Right atrium auricular region (tissue), 2 donors: ENCODE measurements at regions not wholly inside any gene's neighbourhood (a gene's known extent, or its start where the extent isn't known, plus 50 kb on each side); places are given as distances from the start of the nearest gene placed in this dataset.
A peak's percentile ranks its signal among the peaks of the same experiment; 100 is the strongest.

ENCODE experiments used
- DNase-seq: peaks from one replicate; pipeline ENCODE4 v3.0.0-alpha.2; 2019; ENCODE audit warnings: low spot score
- H3K27ac ChIP-seq, 2 donors: fragments of 200-600 bp; sonication (generic); 1 replicate in 1 of 2; 2 replicates in 1 of 2; pipeline ENCODE4 v1.5.1; 2016 to 2019
- H3K27me3 ChIP-seq, 2 donors: fragments of 200-600 bp; sonication (generic); one replicate each; pipeline versions ENCODE4 v1.5.1 to v1.6.0; 2017 to 2019
- H3K36me3 ChIP-seq: fragments of 200-600 bp; sonication (generic); one replicate; pipeline ENCODE4 v1.5.1; 2016
- H3K4me1 ChIP-seq, 2 donors: fragments of 200-600 bp; sonication (generic); one replicate each; pipeline versions ENCODE4 v1.5.1 to v1.6.0; 2017 to 2019
- H3K4me3 ChIP-seq, 2 donors: fragments of 200-600 bp; sonication (generic); 1 replicate in 1 of 2; 2 replicates in 1 of 2; pipeline ENCODE4 v1.5.1; 2017 to 2019; ENCODE audit warnings: mild to moderate bottlenecking in 1 of 2, moderate library complexity in 1 of 2
- H3K9me3 ChIP-seq, 2 donors: fragments of 200-600 bp; sonication (generic); one replicate each; pipeline ENCODE4 v1.5.1; 2019
- TF ChIP-seq, protein P1 (sequence below), 2 donors: fragments of 200-600 bp; sonication (generic); IDR thresholded peaks; one replicate each; pipeline ENCODE4 v1.5.1; 2019; ENCODE audit warnings: antibody characterized with exemption in 2 of 2

DNA sequence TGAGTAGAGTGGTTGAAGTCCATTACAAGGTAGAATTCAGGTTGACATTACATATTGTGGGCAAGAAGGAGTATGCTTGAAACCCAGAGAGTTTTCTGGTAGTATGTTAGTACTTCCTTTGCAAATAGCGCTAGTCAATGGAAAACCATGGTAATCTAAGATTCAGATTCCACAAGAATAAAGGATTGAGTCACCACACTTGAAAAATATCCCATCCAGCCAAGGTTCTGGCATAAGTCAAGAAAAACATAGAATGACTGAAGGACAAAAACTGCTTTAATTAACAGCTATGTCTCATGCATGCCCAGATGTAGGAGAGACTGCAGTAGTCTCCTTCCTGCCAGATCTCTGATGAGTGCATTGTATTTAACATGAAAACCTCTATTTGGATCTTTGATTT is 469.8 kb downstream of the BMP2 start:
- H3K4me1 ChIP-seq: no peaks in the 10 kb centered on the region
- H3K4me3 ChIP-seq: no peak overlapping the region
- no peaks in the 10 kb centered on the region for H3K36me3 ChIP-seq
- no peak for DNase-seq
- TF ChIP-seq, protein P1, sequence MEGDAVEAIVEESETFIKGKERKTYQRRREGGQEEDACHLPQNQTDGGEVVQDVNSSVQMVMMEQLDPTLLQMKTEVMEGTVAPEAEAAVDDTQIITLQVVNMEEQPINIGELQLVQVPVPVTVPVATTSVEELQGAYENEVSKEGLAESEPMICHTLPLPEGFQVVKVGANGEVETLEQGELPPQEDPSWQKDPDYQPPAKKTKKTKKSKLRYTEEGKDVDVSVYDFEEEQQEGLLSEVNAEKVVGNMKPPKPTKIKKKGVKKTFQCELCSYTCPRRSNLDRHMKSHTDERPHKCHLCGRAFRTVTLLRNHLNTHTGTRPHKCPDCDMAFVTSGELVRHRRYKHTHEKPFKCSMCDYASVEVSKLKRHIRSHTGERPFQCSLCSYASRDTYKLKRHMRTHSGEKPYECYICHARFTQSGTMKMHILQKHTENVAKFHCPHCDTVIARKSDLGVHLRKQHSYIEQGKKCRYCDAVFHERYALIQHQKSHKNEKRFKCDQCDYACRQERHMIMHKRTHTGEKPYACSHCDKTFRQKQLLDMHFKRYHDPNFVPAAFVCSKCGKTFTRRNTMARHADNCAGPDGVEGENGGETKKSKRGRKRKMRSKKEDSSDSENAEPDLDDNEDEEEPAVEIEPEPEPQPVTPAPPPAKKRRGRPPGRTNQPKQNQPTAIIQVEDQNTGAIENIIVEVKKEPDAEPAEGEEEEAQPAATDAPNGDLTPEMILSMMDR (IDR thresholded peaks at IDR 0.05): no peak
- H3K27ac ChIP-seq: no peak overlapping the region
- H3K27me3 ChIP-seq: no peaks in the 10 kb centered on the region
- H3K9me3 ChIP-seq: peaks cover 0 to 9% of the 10 kb centered on the region in 2 donors

DNA sequence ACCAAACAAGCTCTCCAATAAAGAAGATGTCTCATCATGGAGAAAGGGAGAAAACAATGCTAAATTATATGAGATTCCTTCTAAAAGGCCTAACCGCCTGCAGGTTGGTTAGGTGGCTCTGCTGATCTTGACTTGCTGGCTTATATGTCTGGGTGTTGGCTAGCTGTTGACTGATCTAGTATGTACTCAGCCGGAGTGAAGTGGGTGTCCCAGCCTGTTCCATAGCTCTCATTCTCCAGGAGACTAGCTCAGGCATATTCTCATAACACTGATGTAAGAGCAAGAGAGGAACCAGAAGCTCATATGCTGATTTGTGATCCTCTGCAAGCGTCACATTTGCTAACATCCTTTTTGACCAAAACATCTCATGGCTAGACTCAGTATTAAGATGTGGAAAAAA is 473.0 kb downstream of the BMP2 start:
- Histone ChIP-seq H3K27me3 (no peaks in the 10 kb centered on the region), H3K4me1 (no peaks in the 10 kb centered on the region), H3K9me3 (no peaks in the 10 kb centered on the region), H3K36me3 (no peaks in the 10 kb centered on the region), H3K4me3 (no peak overlapping the region), H3K27ac (no peak overlapping the region)
- DNase-seq: no peak
- TF ChIP-seq, protein P1 (IDR thresholded peaks at IDR 0.05): no peak

DNA sequence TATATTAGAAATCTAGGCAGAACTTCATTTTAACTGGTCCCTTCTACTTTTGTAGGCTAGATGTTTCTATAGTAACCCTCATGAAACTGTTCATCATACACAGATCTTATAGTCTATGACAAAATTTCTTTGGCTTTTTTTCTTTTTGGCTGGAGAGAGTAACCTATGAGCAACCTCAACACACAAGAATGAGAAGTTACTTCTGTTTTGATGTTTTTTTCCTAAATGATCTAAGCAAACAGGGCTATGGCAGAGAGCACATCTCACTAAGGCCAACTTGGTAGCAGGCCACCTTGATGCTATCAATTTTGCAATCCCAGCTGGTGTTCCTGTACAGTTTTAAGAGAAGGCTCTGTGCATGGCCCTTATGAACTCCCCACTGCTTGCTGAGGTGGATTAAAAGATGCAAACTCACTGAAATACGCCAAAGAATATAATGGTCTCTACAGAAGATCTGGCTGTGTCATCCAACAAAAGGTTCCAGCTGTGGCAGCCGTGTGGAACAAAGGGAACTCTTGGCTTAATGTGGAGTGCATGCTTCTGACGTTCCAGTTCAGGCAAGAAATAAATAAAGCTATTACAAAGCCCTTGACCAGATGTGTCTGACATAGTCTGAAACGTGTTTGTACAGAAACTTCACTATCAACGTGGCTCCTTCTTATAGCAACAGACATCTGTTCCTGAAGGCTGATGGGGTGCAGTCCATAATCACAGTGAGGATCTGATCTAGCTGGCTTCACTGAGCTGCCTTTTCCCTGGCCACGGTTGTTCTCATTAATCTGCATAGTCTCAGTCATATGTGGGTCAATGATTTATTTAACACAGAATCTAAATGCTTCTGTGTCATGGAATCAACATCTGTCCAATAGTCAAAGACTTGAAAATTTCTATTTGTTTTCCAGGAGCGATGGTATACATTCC is 481.1 kb downstream of the BMP2 start:
- no peaks in the 10 kb centered on the region for H3K36me3 ChIP-seq
- H3K4me1 ChIP-seq: no peaks in the 10 kb centered on the region
- no peaks in the 10 kb centered on the region for H3K9me3 ChIP-seq
- TF ChIP-seq, protein P1 (IDR thresholded peaks at IDR 0.05): no peak
- no peak for DNase-seq
- H3K27ac ChIP-seq: no peak overlapping the region
- no peaks in the 10 kb centered on the region for H3K27me3 ChIP-seq
- H3K4me3 ChIP-seq: no peak overlapping the region

DNA sequence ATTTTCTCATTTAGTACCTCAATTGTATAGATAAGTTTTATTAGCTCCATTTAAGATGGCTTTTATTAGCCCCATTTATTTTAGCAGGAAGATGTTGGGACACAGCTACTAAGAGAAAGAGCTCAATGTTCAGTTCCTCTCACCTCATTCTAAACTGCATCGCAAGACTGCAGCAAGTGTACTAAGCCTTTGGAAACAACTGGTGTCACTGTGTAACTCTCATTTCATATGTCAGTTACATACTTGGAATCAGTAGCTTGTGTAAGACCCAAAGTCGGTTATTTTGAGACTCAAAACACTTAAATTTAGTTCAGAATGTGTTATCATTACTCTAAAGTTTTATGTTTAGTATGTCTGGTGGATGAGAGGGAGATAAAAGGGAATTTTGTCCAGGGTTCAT is 482.9 kb downstream of the BMP2 start:
- TF ChIP-seq, protein P1 (IDR thresholded peaks at IDR 0.05): no peak
- no peak for DNase-seq
- H3K27ac ChIP-seq: no peak overlapping the region

DNA sequence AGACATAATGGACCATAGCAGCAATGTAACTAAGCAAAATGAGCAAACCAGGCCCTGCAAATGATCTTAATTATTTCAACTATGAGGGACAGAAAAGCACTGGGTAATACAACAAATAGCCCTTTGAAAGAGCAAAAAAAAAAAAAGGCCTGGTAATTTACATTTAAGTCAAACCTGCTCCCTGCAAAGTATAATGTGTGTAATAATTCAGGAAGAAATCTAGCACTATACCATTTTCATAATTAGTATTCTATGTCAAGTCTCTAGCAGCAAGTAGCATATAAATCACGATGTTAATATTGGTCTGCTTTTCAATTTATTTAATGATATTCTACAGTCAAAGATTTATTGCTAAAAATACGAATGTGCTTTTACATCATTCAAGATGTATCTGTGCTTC is 489.6 kb downstream of the BMP2 start:
- H3K36me3 ChIP-seq: no peaks in the 10 kb centered on the region
- no peaks in the 10 kb centered on the region for H3K27me3 ChIP-seq
- no peaks in the 10 kb centered on the region for H3K9me3 ChIP-seq
- TF ChIP-seq, protein P1 (IDR thresholded peaks at IDR 0.05): no peak
- H3K27ac ChIP-seq: peak overlapping the region in 1 of 2 donors; percentile 77
- DNase-seq: no peak
- no peaks in the 10 kb centered on the region for H3K4me1 ChIP-seq
- peak overlapping the region; percentile 17 to 21 for H3K4me3 ChIP-seq

More for the DNA sequence above, 482.9 kb downstream of the BMP2 start:
- Histone ChIP-seq H3K36me3 (no peaks in the 10 kb centered on the region), H3K4me3 (no peak overlapping the region), H3K27me3 (no peaks in the 10 kb centered on the region), H3K9me3 (no peaks in the 10 kb centered on the region), H3K4me1 (no peaks in the 10 kb centered on the region)
